GM10266 (cell line): ENCODE measurements at regions not wholly inside any gene's neighbourhood (a gene's known extent, or its start where the extent isn't known, plus 50 kb on each side); places are given as distances from the start of the nearest gene placed in this dataset.

Experiments used
- DNase-seq: peaks from one replicate; pipeline ENCODE4 v3.0.0; 2012; ENCODE audit errors: extremely low spot score
- TF ChIP-seq, protein P1 (sequence below): IDR thresholded peaks from 2 replicates; pipeline ENCODE4 v1.5.1; 2012; ENCODE audit warnings: mild to moderate bottlenecking, low read depth; ENCODE audit not compliant: control insufficient read depth, insufficient read depth; ENCODE audit errors: missing control alignments

DNA sequence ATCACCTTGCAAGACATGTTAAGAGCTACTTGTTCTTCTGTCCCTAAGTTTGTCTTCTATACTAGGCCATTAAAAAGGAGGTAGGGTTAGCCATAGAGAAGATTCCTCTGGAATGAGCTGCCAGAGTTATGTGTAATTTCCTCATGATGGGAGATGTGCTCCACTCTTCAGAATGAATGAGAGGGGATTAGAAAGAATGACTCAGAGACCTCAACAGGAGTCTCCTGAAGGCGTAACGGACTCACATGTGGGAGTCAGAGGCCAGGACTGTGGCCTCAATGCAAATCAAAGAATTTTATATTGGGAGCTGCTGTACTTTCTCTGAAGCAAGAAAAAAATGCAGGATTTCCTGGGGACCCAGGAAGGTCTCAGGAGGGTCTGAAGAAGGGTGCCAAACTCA lies 87.8 kb upstream of the ATXN7L3B start:
- DNase-seq, result no peak
- TF ChIP-seq, protein P1, sequence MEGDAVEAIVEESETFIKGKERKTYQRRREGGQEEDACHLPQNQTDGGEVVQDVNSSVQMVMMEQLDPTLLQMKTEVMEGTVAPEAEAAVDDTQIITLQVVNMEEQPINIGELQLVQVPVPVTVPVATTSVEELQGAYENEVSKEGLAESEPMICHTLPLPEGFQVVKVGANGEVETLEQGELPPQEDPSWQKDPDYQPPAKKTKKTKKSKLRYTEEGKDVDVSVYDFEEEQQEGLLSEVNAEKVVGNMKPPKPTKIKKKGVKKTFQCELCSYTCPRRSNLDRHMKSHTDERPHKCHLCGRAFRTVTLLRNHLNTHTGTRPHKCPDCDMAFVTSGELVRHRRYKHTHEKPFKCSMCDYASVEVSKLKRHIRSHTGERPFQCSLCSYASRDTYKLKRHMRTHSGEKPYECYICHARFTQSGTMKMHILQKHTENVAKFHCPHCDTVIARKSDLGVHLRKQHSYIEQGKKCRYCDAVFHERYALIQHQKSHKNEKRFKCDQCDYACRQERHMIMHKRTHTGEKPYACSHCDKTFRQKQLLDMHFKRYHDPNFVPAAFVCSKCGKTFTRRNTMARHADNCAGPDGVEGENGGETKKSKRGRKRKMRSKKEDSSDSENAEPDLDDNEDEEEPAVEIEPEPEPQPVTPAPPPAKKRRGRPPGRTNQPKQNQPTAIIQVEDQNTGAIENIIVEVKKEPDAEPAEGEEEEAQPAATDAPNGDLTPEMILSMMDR, result no peak

DNA sequence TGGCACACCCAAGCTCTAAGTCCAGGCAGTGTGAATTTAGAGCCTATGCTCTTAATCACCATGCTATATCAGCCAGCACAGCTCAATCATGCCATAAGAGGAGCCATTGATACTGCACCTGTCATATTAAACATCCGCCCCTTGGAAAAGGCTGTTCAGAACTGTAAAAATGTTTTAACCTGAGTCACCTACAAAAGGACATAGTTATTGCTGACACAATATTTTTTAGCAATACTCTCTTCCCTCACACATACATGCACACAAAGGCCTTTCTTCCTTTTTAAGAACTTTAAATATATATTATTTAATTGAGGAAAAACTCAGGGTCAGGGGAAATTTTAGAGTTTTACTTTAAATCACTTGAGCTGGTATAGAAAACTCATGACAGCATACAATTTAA lies 83.5 kb upstream of the ATXN7L3B start:
- TF ChIP-seq, protein P1, result no peak
- DNase-seq, result no peak

DNA sequence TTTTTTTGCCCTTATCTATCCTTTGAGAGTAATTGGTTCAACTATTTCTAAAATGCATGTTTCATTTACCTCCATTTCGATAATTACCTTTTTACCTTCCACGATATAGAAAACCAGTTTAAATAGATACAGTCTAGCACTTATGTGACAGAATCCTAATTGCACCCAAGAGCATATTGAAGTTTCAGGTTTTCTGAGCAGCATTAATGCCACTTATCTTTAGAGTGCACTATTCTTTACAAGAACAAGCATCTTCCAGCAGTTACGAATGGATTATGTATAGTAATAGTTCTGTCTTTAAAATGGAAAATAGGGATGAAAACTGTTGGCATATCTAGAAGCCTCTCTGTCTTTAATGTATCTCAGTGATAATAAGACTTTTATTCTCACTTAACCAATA lies 82.2 kb upstream of the ATXN7L3B start:
- no peak for DNase-seq
- TF ChIP-seq, protein P1, result no peak

DNA sequence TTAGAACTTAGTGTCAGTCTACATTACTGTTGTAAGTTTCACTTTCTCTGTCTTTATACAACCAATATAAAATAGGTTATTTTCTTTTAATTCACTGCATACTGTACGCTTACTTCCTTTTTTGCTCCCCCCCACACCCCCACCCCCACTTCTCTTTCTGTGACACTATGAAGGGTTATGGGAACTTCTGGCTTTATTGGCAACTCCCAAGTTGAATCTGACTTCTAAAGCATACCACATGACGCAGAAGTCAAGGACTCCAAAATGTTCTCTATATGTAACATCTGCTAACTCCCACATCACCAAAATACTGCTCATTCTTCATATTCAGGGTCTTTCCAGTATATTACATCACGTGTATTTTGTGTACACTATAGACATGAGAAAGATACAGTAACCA lies 81.2 kb upstream of the ATXN7L3B start:
- TF ChIP-seq, protein P1, result no peak
- DNase-seq, result no peak

DNA sequence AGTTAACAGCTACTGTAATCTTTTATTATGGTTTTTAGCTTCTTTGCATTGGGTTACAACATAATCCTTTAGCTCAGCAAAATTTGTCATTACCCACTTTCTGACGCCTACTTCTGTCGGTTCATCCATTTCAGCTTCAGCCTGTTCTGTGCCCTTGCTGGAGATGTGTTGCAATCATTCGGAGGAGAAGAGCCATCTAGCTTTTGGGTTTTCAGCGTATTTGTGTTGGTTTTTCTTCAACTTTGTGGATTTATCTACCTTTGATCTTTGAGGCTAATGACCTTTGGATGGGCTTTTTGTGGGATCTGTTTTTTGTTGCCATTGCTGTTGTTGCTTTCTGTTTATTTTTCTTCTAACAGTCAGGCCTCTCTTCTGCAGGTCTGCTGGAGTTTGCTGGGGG lies 69.2 kb upstream of the ATXN7L3B start:
- TF ChIP-seq, protein P1, result no peak
- no peak for DNase-seq

DNA sequence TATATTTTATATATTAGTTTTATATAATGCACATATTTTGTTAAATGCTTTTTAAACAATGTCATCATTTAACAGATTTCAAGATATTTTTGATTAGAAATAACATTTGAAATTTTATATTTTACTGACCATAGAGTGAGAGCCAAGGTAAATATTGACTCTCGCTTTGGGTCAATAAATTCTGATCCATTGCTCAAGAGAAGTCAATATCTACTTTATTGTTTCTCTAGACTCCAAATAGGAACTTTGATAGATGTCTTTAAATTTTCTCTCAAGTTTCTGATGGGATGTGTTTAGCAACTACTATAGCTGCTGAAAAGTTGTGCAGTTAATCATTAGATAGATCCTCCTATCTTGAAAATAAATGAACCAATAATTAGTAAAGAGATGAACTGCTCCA lies 61.4 kb upstream of the ATXN7L3B start:
- no peak for DNase-seq
- TF ChIP-seq, protein P1, result no peak

DNA sequence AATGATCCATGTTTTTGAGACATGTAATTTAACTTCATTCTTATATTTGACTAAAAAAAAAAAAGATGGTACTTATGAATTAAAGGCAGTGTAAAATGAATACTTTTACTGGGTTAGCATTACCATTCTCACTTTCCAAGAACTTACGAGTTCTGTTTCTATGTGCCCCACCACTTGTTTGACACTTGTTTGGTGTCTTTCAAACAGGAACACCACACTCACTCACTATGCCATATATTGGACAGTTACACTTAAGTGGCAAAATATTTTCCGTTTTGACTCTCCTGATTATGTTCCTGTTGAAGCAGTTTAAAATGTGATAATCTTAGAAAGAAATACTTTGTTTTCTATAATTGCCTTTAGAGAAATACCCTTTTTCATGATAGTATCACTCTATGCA lies 56.6 kb upstream of the ATXN7L3B start:
- no peak for DNase-seq
- TF ChIP-seq, protein P1, result no peak
